ENCODE measurements at regions not wholly inside any gene's neighbourhood (a gene's known extent, or its start where the extent isn't known, plus 50 kb on each side); places are given as distances from the start of the nearest gene placed in this dataset.

DNA sequence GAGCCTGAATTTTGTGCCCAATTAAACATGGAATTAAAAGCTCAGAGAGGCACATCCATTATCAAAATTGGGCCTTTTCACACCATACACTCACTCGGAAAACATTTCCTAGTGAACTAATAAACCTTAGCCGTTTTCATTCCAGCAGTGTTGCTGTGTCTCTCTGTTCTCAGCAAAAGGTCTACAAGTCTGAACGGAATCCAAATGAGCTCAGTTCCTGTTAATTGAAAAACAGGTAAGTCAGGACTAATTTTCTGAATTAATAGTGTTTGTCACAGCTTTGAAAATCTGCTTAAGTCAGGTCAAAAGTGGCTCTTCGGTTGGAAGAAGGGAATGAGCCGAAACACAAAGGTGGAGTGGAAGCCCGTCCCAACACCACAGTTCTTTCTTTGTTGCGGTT lies 163.3 kb upstream of the RALGAPA2 start:
- no peak for DNase-seq

- DNase-seq: no peak
Observed at GRCh38 chr20:20872428-20872827, 160.0 kb upstream of the RALGAPA2 start.

GRCh38 chr20:20869161-20869775 lies 156.8 kb upstream of the RALGAPA2 start:
- DNase-seq: no peak

DNA sequence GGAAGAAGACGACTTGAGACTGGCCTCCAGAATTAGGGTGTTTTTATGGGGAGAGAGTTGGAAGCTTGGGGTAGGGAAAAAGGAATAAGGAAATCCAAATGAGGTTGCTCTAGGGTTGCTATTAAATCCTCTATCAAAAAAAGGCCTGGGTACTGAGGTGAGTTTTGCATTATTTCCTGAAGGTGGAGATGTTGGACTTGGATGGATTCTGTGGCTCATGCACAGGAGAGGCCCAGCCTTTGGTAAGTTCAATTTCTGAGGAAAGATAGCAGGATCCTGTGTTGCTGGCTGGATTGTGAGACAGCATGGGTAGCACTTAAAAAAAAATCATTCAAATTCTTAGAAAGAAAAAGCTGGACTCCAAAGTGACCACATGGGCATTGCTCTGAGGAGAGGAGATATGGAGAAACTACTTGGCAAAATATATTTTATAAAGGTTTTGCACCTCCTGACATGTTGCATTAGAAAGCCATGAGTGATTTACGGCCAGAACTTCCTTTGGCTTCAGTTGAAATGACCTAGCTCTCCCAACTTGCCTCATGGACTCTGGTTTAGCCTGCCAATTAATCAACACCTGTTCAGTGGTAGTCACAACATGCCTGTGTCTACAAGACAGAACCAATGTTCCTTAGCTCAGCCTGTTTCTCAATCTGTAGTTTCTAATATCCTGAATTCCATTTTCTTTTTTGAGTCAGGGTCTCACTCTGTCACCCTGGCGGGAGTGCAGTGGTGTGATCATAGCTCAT lies 152.1 kb upstream of the RALGAPA2 start:
- no peak for DNase-seq

- DNase-seq: peak; percentile 79
Observed at GRCh38 chr20:20860078-20860806, 147.8 kb upstream of the RALGAPA2 start.

- no peak for DNase-seq
Observed at GRCh38 chr20:20859510-20859909, 147.1 kb upstream of the RALGAPA2 start.

GRCh38 chr20:20856956-20857355 lies 144.5 kb upstream of the RALGAPA2 start:
- DNase-seq: no peak

- DNase-seq: no peak
Observed at GRCh38 chr20:20856306-20856705, 143.9 kb upstream of the RALGAPA2 start.

DNA sequence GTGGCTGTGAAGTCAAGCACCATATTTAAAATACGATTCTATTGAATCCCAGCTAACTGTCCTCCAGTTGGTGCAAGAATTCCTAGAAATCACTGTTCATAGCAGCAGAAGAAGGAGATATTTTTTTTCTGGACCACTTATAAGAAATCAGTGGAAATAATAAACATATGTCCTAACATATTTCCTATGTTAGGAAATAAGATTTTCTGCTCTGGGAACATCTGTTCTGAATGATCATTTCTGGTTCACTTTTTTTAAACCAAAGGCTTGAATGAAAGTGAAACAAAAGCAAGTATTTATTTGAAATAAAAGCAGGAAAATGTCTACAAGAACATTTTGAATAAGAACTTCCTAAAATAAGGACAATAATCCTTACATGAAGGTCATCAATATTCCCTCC lies 138.9 kb upstream of the RALGAPA2 start:
- no peak for DNase-seq

DNA sequence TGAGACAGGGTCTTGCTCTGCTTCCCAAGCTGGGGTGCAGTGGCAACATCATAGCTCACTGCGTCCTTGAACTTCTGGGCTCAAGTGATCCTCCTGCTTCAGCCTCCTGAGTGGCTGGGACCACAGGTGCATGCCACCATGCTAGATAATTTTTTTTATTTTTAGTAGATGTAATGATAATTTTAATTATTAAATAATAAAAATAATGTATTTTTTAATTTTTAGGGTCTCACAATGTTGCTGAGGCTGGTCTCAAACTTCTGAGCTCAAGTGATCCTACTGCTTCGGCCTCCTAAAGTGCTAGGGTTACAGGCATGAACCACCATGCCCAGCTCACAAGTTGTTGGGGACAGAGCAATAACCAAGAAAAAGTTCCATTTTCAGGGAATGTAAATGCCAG lies 138.0 kb upstream of the RALGAPA2 start:
- no peak for DNase-seq

DNA sequence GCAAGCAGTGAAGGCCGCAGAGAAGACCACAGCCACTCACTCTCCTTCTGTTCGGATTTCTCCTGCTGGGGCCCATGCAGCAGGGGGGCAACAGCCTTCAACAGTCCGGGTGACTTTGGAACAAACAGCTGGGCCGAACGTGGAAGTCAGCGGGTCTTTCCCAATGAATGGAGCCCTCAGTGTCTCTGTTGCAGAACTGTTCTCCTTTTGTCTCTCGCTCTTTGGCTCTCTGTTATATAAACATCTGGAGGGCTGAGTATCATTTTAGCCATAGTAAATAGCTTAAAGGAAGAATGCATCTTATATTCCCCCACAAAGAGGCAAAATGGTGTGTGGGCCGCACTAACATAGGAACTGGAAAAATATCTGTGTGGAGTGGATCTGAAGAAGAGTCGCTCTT lies 136.7 kb upstream of the RALGAPA2 start:
- DNase-seq: no peak

DNA sequence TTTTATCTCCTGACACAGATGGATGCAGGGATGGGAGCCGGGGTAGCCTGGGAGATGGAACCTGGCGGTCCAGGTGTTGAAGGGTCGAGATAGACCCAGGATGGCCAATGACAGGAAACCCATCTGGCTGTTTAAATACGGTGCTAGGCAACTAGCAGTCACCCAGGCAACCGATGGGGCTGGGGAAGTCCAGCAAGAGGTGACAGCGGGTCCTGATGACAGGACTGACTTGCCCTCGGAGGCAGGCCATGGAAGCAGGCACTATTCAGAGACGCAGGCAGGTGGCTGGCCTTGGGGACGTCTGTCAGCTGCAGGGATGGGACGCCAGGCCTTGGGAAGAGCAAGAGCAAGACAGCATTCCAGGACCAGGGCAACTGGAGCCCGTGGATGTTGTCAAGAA lies 135.4 kb upstream of the RALGAPA2 start:
- DNase-seq: no peak

GRCh38 chr20:20843982-20844381 lies 131.5 kb upstream of the RALGAPA2 start:
- DNase-seq: no peak

DNA sequence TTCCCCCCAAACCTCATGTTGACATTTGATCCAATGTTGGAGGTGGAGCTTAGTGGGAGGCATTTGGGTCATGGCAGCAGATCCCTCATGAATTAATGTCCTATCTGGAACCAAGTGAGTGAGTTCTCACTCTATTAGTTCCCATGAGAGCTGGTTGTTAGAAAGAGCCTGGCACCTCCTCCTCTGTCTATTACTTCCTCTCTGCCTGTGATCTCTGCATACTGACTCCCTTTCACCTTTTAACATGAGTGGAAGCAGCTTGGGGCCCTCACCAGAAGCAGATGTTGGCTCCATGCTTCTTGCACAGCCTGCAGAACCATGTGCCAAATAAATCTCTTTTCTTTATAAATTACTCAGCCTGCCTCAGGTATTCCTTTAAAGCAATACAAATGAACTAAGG lies 127.3 kb upstream of the RALGAPA2 start:
- no peak for DNase-seq

DNA sequence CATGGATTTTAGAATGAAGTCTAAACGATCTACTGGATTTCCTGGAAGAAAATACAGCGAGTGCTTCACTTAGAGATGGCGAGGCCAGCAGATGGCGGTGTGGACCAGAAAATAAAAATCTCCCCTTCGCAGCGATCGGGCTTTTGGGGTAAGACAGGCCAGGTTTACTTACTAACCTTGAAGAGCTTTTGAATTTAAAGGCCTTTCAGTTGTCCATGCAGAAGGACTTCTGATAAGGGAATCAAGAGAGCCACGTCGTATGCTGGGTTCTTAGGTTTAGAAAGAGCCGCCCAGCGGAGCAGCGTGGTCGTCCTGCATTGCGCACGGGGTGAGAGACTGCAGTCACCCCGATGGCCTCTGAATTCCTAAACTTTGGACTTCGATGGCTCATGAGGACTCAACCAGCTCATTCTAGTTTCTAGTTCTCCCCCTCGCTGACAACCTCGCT lies 125.2 kb upstream of the RALGAPA2 start:
- peak; percentile 30 for DNase-seq

- DNase-seq: no peak
Observed at GRCh38 chr20:20836836-20837235, 124.4 kb upstream of the RALGAPA2 start.

DNA sequence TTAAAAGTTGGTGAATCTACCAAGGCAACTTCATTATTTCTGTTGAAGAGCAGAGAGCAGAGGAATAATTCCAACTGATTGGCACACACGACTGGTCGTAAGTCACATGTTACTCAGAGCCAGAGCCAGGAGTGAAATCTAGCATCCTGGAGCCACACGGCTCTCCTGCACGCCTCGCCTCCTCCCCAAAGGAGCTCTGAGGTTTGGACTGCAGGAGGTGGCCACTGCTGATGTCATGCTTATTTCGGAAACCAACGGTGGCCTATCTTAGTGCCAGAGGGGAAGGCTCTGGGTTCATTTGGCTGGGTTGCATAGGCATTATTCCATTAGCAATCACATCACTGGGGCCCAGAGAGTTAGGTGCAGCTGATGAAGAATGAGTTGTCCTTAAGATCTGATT lies 123.5 kb upstream of the RALGAPA2 start:
- no peak for DNase-seq

DNA sequence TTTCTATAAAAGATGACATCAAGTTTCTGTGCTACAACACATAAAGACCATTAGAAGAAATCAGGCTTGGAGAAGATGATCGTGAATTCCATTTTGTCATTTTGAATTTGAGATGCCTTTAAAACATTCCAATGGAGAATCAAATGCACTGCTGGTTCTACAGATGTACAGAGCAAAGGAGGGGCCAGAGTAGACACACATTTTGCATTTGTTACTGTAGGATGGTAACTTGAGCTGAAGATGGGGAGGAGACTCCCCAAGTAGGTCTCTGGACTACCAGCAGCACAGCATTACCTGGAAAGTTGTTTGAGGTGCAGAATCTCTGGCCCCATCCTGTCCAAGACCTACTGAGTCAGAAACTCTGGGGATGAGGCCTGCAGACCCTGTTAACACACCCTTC lies 121.6 kb upstream of the RALGAPA2 start:
- no peak for DNase-seq

- DNase-seq: no peak
Observed at GRCh38 chr20:20832715-20833114, 120.3 kb upstream of the RALGAPA2 start.

DNA sequence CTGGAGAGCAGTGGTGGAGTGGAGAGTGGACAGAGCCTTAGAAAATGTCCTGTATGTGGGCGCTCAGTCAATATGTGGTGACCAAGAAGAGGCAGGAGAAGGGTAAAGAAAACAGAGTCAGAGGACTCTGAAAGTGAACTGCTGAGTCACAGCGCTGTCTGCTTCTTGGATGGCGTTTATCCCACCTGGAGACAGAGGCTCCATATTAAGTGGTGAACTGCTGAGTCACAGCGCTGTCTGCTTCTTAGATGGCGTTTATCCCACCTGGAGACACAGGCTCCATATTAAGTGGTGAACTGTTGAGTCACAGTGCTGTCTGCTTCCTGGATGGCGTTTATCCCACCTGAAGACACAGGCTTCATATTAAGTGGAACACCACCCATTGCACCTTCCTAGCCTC lies 119.3 kb upstream of the RALGAPA2 start:
- no peak for DNase-seq

DNA sequence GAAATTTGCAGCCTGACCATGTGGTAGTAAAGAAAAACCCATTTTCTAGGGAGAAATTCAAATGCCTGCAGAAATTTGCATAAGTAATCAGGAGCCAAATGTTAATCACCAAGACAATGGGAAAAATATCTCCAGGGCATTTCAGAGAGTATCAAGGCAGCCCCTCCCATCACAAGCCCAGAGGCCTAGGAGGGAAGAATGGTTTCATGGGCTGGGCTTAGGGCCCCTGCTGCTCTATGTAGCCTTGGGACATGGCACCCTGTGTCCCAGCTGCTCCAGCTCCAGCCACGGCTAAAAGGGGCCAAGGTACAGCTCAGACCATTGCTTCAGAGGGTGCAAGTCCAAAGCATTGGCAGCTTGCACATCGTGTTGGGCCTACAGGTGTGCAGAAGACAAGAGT lies 117.2 kb upstream of the RALGAPA2 start:
- no peak for DNase-seq

- DNase-seq: no peak
Observed at GRCh38 chr20:20827992-20828597, 115.7 kb upstream of the RALGAPA2 start.

- peak; percentile 42 for DNase-seq
Observed at GRCh38 chr20:20824924-20825584, 112.6 kb upstream of the RALGAPA2 start.

Data from activated T-cell treated with anti-CD3 and anti-CD28 coated beads, Interleukin-2, amount 50 U/mL, for 1 hour (primary cell).